ENCODE measurements at regions not wholly inside any gene's neighbourhood (a gene's known extent, or its start where the extent isn't known, plus 50 kb on each side); places are given as distances from the start of the nearest gene placed in this dataset.

DNA sequence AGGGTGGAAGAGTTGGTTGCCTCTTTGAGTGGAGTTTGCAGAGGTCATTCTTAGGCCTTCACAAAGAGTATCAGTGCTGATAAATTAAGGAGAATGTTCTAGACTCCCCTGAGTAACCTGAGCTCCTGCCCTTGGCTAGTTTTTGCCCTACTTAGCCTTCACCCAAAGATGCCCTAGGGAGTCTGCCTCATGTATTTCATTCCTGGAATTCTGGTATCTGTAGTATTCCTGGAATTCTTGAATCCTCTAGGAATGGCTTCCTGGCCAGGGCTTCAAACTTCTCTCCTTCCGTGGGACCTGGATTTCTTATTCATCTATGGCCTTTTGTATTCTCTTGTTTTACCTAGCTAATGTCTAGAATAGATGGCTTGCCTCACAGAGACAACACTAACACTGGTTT lies 701.1 kb downstream of the NOVA1 start:
- Histone ChIP-seq H3K36me3 (ENCODE audit: control insufficient read depth in 1 of 2, insufficient read depth in 2 of 2, low read length in 2 of 2) (no peaks in the 10 kb centered on the region), H3K4me1 (ENCODE audit: control insufficient read depth in 1 of 2, insufficient read depth in 2 of 2, low read length in 2 of 2) (no peaks in the 10 kb centered on the region), H3K4me2 (ENCODE audit: low read length) (no peak overlapping the region), H2BK120ac (ENCODE audit: insufficient read depth, low read length, poor library complexity) (no peak overlapping the region), H2AFZ (ENCODE audit: insufficient read depth, low read length, poor library complexity) (no peak overlapping the region), H4K12ac (ENCODE audit: low read depth, low read length) (no peak overlapping the region), H2BK5ac (ENCODE audit: low read depth, low read length, poor library complexity) (no peak overlapping the region), H3K79me2 (ENCODE audit: control insufficient read depth, insufficient read depth, low read length, poor library complexity) (no peaks in the 10 kb centered on the region), H4K91ac (ENCODE audit: low read depth, low read length) (no peak overlapping the region), H3K9ac (ENCODE audit: low read length) (no peak overlapping the region), H3K4me3 (ENCODE audit: low read depth, low read length) (no peak overlapping the region), H3K23ac (ENCODE audit: low read length) (no peak overlapping the region), H2BK12ac (ENCODE audit: low read length) (no peak overlapping the region), H3K27me3 (ENCODE audit: insufficient read depth, low read length) (no peaks in the 10 kb centered on the region), H3K9me3 (ENCODE audit: insufficient read depth, low read depth, low read length) (no peaks in the 10 kb centered on the region), H3K4ac (ENCODE audit: low read depth, low read length) (no peak overlapping the region), H3K14ac (ENCODE audit: low read length) (no peak overlapping the region), H3K18ac (ENCODE audit: low read length) (no peak overlapping the region), H2AK5ac (ENCODE audit: low read length) (no peak overlapping the region), H4K8ac (ENCODE audit: low read depth, low read length) (no peak overlapping the region), H3K79me1 (ENCODE audit: low read length) (no peaks in the 10 kb centered on the region), H3K27ac (ENCODE audit: low read depth, low read length) (no peak overlapping the region)
- no CpG with 5 or more reads among the region's 1 CpG for WGBS (ENCODE audit: extremely low coverage, insufficient coverage, insufficient read length)
- DNase-seq, result no peak

DNA sequence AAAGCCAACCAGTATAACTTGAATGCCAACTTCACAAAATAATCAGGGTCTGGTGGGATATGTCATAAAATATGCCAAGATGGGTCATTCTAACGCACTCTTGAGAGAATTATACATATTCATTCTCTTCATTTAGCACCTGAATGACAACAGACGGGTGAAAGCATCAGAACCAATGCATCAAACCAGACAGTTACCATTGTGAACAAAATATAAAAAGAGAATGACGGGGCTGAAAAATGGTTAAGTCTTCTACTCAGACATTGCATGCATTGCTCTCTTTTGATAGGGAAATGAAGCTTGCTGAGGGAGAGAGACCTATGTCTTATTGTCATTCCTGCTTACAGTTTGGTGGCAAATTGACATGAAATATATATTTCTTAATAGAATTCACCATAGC lies 702.1 kb downstream of the NOVA1 start:
- Histone ChIP-seq H2BK120ac (ENCODE audit: insufficient read depth, low read length, poor library complexity) (no peak overlapping the region), H3K23ac (ENCODE audit: low read length) (no peak overlapping the region), H3K79me2 (ENCODE audit: control insufficient read depth, insufficient read depth, low read length, poor library complexity) (no peaks in the 10 kb centered on the region), H3K4me2 (ENCODE audit: low read length) (no peak overlapping the region), H3K18ac (ENCODE audit: low read length) (no peak overlapping the region), H2AK5ac (ENCODE audit: low read length) (no peak overlapping the region), H4K91ac (ENCODE audit: low read depth, low read length) (no peak overlapping the region), H3K27ac (ENCODE audit: low read depth, low read length) (no peak overlapping the region), H2BK5ac (ENCODE audit: low read depth, low read length, poor library complexity) (no peak overlapping the region), H4K12ac (ENCODE audit: low read depth, low read length) (no peak overlapping the region), H3K9me3 (ENCODE audit: insufficient read depth, low read depth, low read length) (no peaks in the 10 kb centered on the region), H4K8ac (ENCODE audit: low read depth, low read length) (no peak overlapping the region), H3K4me1 (ENCODE audit: control insufficient read depth in 1 of 2, insufficient read depth in 2 of 2, low read length in 2 of 2) (no peaks in the 10 kb centered on the region), H2AFZ (ENCODE audit: insufficient read depth, low read length, poor library complexity) (no peak overlapping the region), H3K36me3 (ENCODE audit: control insufficient read depth in 1 of 2, insufficient read depth in 2 of 2, low read length in 2 of 2) (no peaks in the 10 kb centered on the region), H3K4me3 (ENCODE audit: low read depth, low read length) (no peak overlapping the region), H3K14ac (ENCODE audit: low read length) (no peak overlapping the region), H3K4ac (ENCODE audit: low read depth, low read length) (no peak overlapping the region), H2BK12ac (ENCODE audit: low read length) (no peak overlapping the region), H3K79me1 (ENCODE audit: low read length) (no peaks in the 10 kb centered on the region), H3K27me3 (ENCODE audit: insufficient read depth, low read length) (no peaks in the 10 kb centered on the region), H3K9ac (ENCODE audit: low read length) (no peak overlapping the region)
- DNase-seq, result no peak
- WGBS (ENCODE audit: extremely low coverage, insufficient coverage, insufficient read length), result no CpG with 5 or more reads among the region's 3 CpGs

DNA sequence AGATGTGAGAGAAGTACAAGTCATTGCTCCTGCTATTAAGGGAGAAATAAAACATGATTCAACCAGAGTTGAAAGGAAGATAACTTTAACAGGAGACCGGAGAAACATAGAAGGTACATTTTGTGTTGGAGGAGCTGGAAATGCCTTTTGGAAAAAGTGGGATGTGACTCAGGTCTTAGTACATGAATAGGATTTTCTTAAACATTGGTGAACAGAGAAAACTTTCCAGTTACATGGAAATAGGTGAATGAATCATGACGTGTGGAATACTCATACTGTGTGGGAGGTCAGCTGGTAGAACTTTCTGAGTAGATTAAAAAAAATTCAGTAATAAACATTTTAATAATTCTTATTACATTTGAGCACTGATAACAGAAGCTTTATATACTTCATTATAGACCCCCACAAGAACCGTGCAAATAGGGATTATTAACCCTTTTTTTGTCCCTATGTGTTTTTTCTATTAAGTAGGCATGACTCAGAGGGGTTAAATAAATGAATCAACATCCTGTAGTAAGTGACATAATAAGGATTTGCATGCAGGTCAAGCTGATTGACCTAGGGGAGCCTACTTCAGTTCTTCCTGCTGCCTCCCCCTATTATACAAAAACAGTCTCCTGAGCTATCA lies 710.5 kb downstream of the NOVA1 start:
- no peak overlapping the region for H3K4ac ChIP-seq (ENCODE audit: low read depth, low read length)
- WGBS (ENCODE audit: extremely low coverage, insufficient coverage, insufficient read length), result no CpG with 5 or more reads among the region's 3 CpGs
- no peaks in the 10 kb centered on the region for H3K79me1 ChIP-seq (ENCODE audit: low read length)
- H3K36me3 ChIP-seq (ENCODE audit: control insufficient read depth in 1 of 2, insufficient read depth in 2 of 2, low read length in 2 of 2), result no peaks in the 10 kb centered on the region
- no peak overlapping the region for H2AK5ac ChIP-seq (ENCODE audit: low read length)
- H3K9me3 ChIP-seq (ENCODE audit: insufficient read depth, low read depth, low read length), result no peaks in the 10 kb centered on the region
- no peak overlapping the region for H2BK12ac ChIP-seq (ENCODE audit: low read length)
- H4K91ac ChIP-seq (ENCODE audit: low read depth, low read length), result no peak overlapping the region
- no peak overlapping the region for H2AFZ ChIP-seq (ENCODE audit: insufficient read depth, low read length, poor library complexity)
- no peak overlapping the region for H2BK5ac ChIP-seq (ENCODE audit: low read depth, low read length, poor library complexity)
- no peak overlapping the region for H2BK120ac ChIP-seq (ENCODE audit: insufficient read depth, low read length, poor library complexity)
- H3K14ac ChIP-seq (ENCODE audit: low read length), result no peak overlapping the region
- no peak overlapping the region for H3K23ac ChIP-seq (ENCODE audit: low read length)
- no peak overlapping the region for H3K18ac ChIP-seq (ENCODE audit: low read length)
- no peaks in the 10 kb centered on the region for H3K79me2 ChIP-seq (ENCODE audit: control insufficient read depth, insufficient read depth, low read length, poor library complexity)
- H4K8ac ChIP-seq (ENCODE audit: low read depth, low read length), result no peak overlapping the region
- H3K4me2 ChIP-seq (ENCODE audit: low read length), result no peak overlapping the region
- H4K12ac ChIP-seq (ENCODE audit: low read depth, low read length), result no peak overlapping the region
- H3K4me3 ChIP-seq (ENCODE audit: low read depth, low read length), result no peak overlapping the region
- no peak for DNase-seq
- H3K9ac ChIP-seq (ENCODE audit: low read length), result no peak overlapping the region
- no peak overlapping the region for H3K27ac ChIP-seq (ENCODE audit: low read depth, low read length)
- H3K27me3 ChIP-seq (ENCODE audit: insufficient read depth, low read length), result no peaks in the 10 kb centered on the region
- H3K4me1 ChIP-seq (ENCODE audit: control insufficient read depth in 1 of 2, insufficient read depth in 2 of 2, low read length in 2 of 2), result no peaks in the 10 kb centered on the region

DNA sequence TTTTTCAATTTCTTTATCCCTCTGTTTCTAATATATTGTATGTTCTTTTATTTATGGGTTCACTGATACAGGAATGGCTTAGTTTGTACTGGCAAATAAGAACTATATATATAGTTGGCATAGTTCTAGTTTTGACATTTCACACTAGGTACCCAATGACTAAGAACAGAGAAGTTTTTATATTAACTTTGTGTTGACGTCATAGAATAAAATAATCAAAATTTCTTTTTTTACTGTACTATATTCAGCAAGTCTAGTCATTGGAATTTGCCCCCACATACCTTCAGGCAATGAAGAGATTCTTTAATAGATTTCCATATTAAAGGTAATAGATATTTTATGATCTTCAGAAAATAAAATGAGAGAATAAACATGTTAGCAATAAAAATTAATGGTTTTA lies 713.2 kb downstream of the NOVA1 start:
- H3K79me1 ChIP-seq (ENCODE audit: low read length), result no peaks in the 10 kb centered on the region
- H2AK5ac ChIP-seq (ENCODE audit: low read length), result no peak overlapping the region
- H3K18ac ChIP-seq (ENCODE audit: low read length), result no peak overlapping the region
- no peaks in the 10 kb centered on the region for H3K9me3 ChIP-seq (ENCODE audit: insufficient read depth, low read depth, low read length)
- no CpG with 5 or more reads among the region's 1 CpG for WGBS (ENCODE audit: extremely low coverage, insufficient coverage, insufficient read length)
- no peak overlapping the region for H3K14ac ChIP-seq (ENCODE audit: low read length)
- H2BK12ac ChIP-seq (ENCODE audit: low read length), result no peak overlapping the region
- no peak overlapping the region for H3K4ac ChIP-seq (ENCODE audit: low read depth, low read length)
- no peak overlapping the region for H3K23ac ChIP-seq (ENCODE audit: low read length)
- no peak overlapping the region for H4K12ac ChIP-seq (ENCODE audit: low read depth, low read length)
- H4K91ac ChIP-seq (ENCODE audit: low read depth, low read length), result no peak overlapping the region
- H3K4me2 ChIP-seq (ENCODE audit: low read length), result no peak overlapping the region
- no peaks in the 10 kb centered on the region for H3K79me2 ChIP-seq (ENCODE audit: control insufficient read depth, insufficient read depth, low read length, poor library complexity)
- H3K9ac ChIP-seq (ENCODE audit: low read length), result no peak overlapping the region
- no peaks in the 10 kb centered on the region for H3K4me1 ChIP-seq (ENCODE audit: control insufficient read depth in 1 of 2, insufficient read depth in 2 of 2, low read length in 2 of 2)
- H3K27me3 ChIP-seq (ENCODE audit: insufficient read depth, low read length), result no peaks in the 10 kb centered on the region
- no peak overlapping the region for H2BK5ac ChIP-seq (ENCODE audit: low read depth, low read length, poor library complexity)
- H4K8ac ChIP-seq (ENCODE audit: low read depth, low read length), result no peak overlapping the region
- no peak for DNase-seq
- H3K27ac ChIP-seq (ENCODE audit: low read depth, low read length), result no peak overlapping the region
- H3K4me3 ChIP-seq (ENCODE audit: low read depth, low read length), result no peak overlapping the region
- H3K36me3 ChIP-seq (ENCODE audit: control insufficient read depth in 1 of 2, insufficient read depth in 2 of 2, low read length in 2 of 2), result no peaks in the 10 kb centered on the region
- H2BK120ac ChIP-seq (ENCODE audit: insufficient read depth, low read length, poor library complexity), result no peak overlapping the region
- no peak overlapping the region for H2AFZ ChIP-seq (ENCODE audit: insufficient read depth, low read length, poor library complexity)
